ENCODE measurements at regions not wholly inside any gene's neighbourhood (a gene's known extent, or its start where the extent isn't known, plus 50 kb on each side); places are given as distances from the start of the nearest gene placed in this dataset.

GRCh38 chr4:117164338-117164737 lies 79.0 kb upstream of the TRAM1L1 start:
- TF ChIP-seq CTCF (IDR thresholded peaks at IDR 0.05) (no peak), POLR2A (IDR thresholded peaks at IDR 0.05) (no peak)
